Stimulated activated CD8-positive, alpha-beta memory T cell treated with anti-CD3 and anti-CD28 coated beads, Interleukin-7, amount 100 ng/mL, for 24 hours (primary cell): ENCODE measurements at regions not wholly inside any gene's neighbourhood (a gene's known extent, or its start where the extent isn't known, plus 50 kb on each side); places are given as distances from the start of the nearest gene placed in this dataset.

Source experiments
- DNase-seq: peaks from one replicate; pipeline ENCODE4 v3.0.0-alpha.2; 2020; ENCODE audit warnings: low read depth

- no peak for DNase-seq
Measured at GRCh38 chr2:16890081-16890480, 224.4 kb upstream of the CYRIA start.

DNA sequence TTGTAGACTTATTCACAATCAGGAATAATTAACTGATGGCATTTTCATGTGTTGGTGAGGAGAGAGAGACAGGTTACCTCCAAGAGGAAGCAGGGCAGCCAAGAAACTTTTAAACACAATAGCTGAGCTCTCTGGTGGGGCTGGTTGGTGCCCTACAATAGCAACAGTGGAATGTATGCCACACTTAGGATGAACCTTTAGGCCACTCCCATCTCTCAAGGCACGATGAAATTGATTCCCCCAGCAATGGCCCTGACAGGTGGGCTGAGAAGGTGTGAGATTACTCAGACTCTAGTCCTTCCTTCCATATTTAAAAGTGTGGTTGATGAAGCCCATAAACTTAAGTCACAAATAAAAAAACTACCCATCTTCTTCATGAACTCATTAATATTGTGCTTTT is 219.4 kb upstream of the CYRIA start:
- DNase-seq = no peak

DNA sequence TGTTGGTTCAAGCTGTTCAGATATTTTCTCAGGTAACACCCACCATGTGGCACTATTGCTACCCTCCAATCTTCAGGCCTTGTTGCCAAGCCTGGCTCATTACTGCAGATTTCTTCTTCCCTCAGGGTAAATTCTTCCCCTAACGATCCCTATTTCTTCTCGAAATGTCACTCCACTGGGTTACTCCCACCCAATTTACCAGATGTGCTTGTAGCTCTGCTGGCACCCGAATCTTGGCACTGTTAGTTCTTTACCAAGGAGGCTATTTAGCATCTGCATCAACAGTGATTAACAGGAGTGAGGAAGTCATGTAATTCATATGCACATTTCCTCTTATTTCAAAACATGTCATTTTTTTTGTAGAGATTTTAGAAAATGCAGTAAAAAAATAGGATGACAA is 217.1 kb upstream of the CYRIA start:
- no peak for DNase-seq

- DNase-seq = no peak
Measured at GRCh38 chr2:16881122-16881521, 215.5 kb upstream of the CYRIA start.

DNA sequence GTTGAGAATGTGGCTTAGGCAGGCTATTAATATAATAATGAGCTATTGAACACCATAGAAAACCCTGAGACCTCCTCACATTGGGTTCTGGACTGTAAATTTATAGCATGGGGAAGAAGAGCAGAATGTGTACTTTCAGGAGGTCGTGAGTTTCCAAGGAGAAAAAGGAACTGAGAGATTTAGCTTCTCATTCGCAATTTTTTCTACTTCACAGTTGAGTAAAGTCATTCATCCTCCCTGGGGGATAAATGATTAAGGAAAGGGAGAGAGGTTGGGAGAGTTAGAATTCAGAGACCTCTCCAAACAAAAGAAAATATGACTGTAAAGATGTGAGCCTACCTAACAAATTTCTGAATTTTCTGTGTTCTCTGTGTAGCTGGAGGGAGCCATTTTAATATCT is 205.8 kb upstream of the CYRIA start:
- DNase-seq = no peak

GRCh38 chr2:16870491-16871076 is 204.9 kb upstream of the CYRIA start:
- no peak for DNase-seq

DNA sequence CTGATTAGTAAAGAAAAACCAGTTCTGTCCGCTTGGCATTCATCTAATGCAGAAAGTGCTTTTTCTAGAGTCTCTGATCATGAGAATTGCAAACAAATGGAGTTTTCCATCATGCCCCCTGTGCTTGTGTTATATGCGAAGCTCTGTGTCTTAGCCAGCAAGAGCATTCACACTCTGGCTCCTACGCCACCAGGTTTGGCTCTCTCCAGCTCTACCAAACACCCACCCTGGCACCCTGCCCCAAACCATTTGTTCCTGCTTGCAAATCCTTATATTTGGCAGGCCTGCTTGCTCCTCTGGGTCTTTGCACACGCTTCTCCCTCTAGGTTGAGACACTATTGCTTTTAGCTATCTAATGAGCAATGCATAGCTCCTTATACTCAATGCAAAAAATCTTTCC is 204.1 kb upstream of the CYRIA start:
- DNase-seq = no peak

GRCh38 chr2:16862471-16862870 is 196.8 kb upstream of the CYRIA start:
- DNase-seq = no peak

- no peak for DNase-seq
Measured at GRCh38 chr2:16861530-16861929, 195.9 kb upstream of the CYRIA start.

DNA sequence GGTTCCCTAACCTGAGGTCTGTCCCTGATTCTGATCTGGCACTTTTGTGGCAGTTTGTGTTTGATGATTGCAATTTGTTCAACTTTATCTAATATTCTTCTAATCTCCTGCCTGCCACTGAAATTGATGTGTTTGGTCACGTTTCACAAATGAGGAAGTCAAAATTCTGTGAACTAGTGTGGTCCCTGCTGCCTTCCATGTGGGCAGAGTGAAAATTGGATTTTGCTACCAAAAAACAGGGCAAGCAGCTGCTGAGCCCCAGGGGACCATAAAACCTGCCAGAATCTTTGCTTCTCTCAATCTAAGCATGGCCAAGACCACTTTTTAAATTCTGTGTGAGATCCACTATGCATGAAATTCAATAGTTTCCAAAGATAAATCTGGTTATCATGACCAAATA is 195.5 kb upstream of the CYRIA start:
- no peak for DNase-seq

- no peak for DNase-seq
Measured at GRCh38 chr2:16860627-16861026, 195.0 kb upstream of the CYRIA start.

- DNase-seq = no peak
Measured at GRCh38 chr2:16855183-16855582, 189.5 kb upstream of the CYRIA start.

- no peak for DNase-seq
Measured at GRCh38 chr2:16853088-16853487, 187.5 kb upstream of the CYRIA start.

- no peak for DNase-seq
Measured at GRCh38 chr2:16852651-16853050, 187.0 kb upstream of the CYRIA start.

GRCh38 chr2:16851126-16851525 is 185.5 kb upstream of the CYRIA start:
- no peak for DNase-seq

GRCh38 chr2:16840496-16841172 is 175.0 kb upstream of the CYRIA start:
- DNase-seq = no peak

GRCh38 chr2:16832910-16833309 is 167.3 kb upstream of the CYRIA start:
- DNase-seq = no peak

DNA sequence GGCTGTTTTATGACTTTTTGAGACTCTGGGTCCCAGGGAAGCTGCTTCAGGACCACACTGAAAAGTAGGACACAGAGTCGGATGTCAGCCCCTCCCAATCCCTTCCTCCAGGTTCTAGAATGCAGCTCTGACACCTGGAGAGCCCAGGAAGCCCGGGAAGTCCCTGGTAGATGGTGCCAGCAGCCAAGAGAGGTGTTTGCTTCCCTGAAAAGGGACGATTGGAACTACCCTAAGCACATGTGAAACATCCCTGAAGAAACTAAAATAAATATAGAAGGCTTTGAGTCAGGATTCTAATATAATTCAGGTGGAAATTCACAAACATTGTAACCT is 163.2 kb upstream of the CYRIA start:
- no peak for DNase-seq

GRCh38 chr2:16828044-16828827 is 162.6 kb upstream of the CYRIA start:
- DNase-seq = no peak

GRCh38 chr2:16824472-16824871 is 158.8 kb upstream of the CYRIA start:
- no peak for DNase-seq

DNA sequence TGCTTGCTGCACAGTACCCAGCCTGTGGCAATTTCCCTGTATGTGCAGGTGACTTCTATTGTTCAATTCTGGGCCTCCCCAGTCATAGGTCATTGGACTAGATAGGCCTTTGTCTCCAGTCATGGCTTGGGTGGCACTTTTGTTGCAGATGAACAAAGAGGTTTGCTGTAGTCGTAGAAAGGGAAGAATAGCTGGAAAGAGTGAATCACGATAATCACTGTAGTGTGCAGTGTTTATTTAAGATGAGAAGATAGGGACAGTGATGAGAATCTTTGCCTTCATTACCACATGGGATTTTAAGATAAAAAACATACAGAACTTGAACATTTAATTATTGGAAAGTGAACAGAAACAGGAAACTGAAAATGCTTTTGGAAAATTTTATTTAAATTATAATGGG is 156.1 kb upstream of the CYRIA start:
- DNase-seq = no peak

DNA sequence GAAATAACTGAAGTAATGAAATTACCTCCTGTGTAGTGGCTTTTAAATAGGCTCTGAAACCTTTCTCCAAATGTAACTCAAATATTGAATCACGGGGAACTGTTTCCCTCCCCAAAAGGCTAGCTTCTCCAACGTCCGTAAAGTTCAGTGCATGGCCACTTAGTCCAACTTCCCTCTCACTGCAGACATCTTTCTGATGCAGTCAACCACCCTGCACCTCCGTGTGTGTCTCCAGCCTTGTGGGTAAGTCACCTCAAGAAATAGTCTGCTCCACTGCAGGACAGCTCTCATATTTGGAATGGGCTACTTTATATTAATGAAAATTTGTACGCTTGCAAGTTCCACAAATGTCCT is 152.5 kb upstream of the CYRIA start:
- no peak for DNase-seq

DNA sequence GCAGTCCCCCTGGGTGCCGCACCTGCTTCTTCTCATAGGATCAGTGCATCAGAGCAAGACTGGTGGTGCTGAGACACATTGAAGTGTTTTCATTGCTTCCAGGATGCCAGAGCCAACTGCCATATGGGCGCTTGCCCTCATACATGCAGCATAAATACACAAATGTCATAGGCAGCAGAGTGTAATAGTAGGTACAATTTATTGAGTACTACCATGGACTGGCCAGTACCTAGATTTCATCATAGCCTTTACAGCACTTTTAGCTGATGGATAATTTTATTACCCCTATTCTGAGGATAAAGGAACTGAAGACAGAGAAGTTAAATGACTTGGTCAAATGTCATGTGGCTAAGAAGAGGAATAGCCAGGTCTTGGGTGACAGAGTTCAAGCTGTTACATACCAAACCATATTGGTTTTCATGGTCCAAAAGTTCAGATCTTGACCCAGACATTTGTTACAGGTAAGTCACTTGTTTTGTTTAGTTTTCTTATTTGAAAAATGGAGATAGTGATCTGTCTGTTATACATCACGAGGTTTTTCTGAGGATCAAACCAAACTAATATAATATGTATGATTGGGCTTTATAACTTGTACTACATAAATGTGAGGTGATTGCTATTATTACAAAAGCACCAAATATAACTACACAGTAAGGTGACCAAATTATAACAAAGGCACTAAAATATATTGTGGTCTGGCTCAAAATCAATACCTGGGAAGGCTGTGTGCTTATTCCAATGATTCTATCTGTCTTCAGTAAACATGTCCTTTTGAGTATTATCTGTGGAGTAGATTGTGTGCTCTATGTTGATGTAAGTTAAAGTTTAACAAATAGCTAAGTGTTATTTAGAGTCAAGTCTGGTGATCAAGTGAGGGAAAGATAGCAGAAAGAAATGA is 151.9 kb upstream of the CYRIA start:
- no peak for DNase-seq
